ENCODE measurements at regions not wholly inside any gene's neighbourhood (a gene's known extent, or its start where the extent isn't known, plus 50 kb on each side); places are given as distances from the start of the nearest gene placed in this dataset.

- no peak overlapping the region for H3K9ac ChIP-seq (ENCODE audit: insufficient read depth, low read length)
- no peak overlapping the region for H2AFZ ChIP-seq (ENCODE audit: low read length)
- no peak for TF ChIP-seq EZH2 (IDR thresholded peaks at IDR 0.05; ENCODE audit: low read length, missing control alignments)
- TF ChIP-seq, protein P1, sequence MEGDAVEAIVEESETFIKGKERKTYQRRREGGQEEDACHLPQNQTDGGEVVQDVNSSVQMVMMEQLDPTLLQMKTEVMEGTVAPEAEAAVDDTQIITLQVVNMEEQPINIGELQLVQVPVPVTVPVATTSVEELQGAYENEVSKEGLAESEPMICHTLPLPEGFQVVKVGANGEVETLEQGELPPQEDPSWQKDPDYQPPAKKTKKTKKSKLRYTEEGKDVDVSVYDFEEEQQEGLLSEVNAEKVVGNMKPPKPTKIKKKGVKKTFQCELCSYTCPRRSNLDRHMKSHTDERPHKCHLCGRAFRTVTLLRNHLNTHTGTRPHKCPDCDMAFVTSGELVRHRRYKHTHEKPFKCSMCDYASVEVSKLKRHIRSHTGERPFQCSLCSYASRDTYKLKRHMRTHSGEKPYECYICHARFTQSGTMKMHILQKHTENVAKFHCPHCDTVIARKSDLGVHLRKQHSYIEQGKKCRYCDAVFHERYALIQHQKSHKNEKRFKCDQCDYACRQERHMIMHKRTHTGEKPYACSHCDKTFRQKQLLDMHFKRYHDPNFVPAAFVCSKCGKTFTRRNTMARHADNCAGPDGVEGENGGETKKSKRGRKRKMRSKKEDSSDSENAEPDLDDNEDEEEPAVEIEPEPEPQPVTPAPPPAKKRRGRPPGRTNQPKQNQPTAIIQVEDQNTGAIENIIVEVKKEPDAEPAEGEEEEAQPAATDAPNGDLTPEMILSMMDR (conservative IDR thresholded peaks at IDR 0.05 in 1 of 2, IDR thresholded peaks at IDR 0.05 in 1 of 2; ENCODE audit: low read depth in 1 of 2, low read length in 2 of 2), result no peak
- H3K4me1 ChIP-seq (ENCODE audit: control insufficient read depth, extremely low read depth, insufficient read depth, low read length), result no peaks in the 10 kb centered on the region
- H3K79me2 ChIP-seq (ENCODE audit: control insufficient read depth, insufficient read depth, low read length), result no peaks in the 10 kb centered on the region
- H3K27ac ChIP-seq (ENCODE audit: insufficient read depth, low read length), result no peak overlapping the region
- H3K9me3 ChIP-seq (ENCODE audit: control insufficient read depth, insufficient read depth, low read depth, low read length), result no peaks in the 10 kb centered on the region
- DNase-seq (ENCODE audit: low read depth in 2 of 2), result no peak
- H3K36me3 ChIP-seq (ENCODE audit: control insufficient read depth, insufficient read depth, low read length), result no peaks in the 10 kb centered on the region
- no peak overlapping the region for H3K4me2 ChIP-seq (ENCODE audit: extremely low read depth, insufficient read depth, low read length)
- no peak overlapping the region for H3K4me3 ChIP-seq (replicated peaks in 1 of 4; ENCODE audit: control extremely low read depth in 1 of 4, insufficient read depth in 1 of 4, low read depth in 3 of 4, low read length in 4 of 4)
- H4K20me1 ChIP-seq (ENCODE audit: control insufficient read depth, extremely low read depth, insufficient read depth, low read length), result no peaks in the 10 kb centered on the region
- H3K27me3 ChIP-seq (ENCODE audit: control insufficient read depth, insufficient read depth, low read length), result no peaks in the 10 kb centered on the region
These were observed 500.1 kb downstream of the TRAM1L1 start for GRCh38 chr4:116585246-116585645.

- TF ChIP-seq, protein P1 (conservative IDR thresholded peaks at IDR 0.05 in 1 of 2, IDR thresholded peaks at IDR 0.05 in 1 of 2; ENCODE audit: low read depth in 1 of 2, low read length in 2 of 2), result no peak
- no peak for TF ChIP-seq EZH2 (IDR thresholded peaks at IDR 0.05; ENCODE audit: low read length, missing control alignments)
- no peak overlapping the region for H2AFZ ChIP-seq (ENCODE audit: low read length)
- no peak overlapping the region for H3K4me2 ChIP-seq (ENCODE audit: extremely low read depth, insufficient read depth, low read length)
- H4K20me1 ChIP-seq (ENCODE audit: control insufficient read depth, extremely low read depth, insufficient read depth, low read length), result no peaks in the 10 kb centered on the region
- H3K27ac ChIP-seq (ENCODE audit: insufficient read depth, low read length), result no peak overlapping the region
- no peaks in the 10 kb centered on the region for H3K79me2 ChIP-seq (ENCODE audit: control insufficient read depth, insufficient read depth, low read length)
- no peak overlapping the region for H3K4me3 ChIP-seq (replicated peaks in 1 of 4; ENCODE audit: control extremely low read depth in 1 of 4, insufficient read depth in 1 of 4, low read depth in 3 of 4, low read length in 4 of 4)
- H3K9ac ChIP-seq (ENCODE audit: insufficient read depth, low read length), result no peak overlapping the region
- no peaks in the 10 kb centered on the region for H3K36me3 ChIP-seq (ENCODE audit: control insufficient read depth, insufficient read depth, low read length)
- DNase-seq (ENCODE audit: low read depth in 2 of 2), result no peak
- no peaks in the 10 kb centered on the region for H3K27me3 ChIP-seq (ENCODE audit: control insufficient read depth, insufficient read depth, low read length)
- H3K9me3 ChIP-seq (ENCODE audit: control insufficient read depth, insufficient read depth, low read depth, low read length), result no peaks in the 10 kb centered on the region
- no peaks in the 10 kb centered on the region for H3K4me1 ChIP-seq (ENCODE audit: control insufficient read depth, extremely low read depth, insufficient read depth, low read length)
These were observed 508.1 kb downstream of the TRAM1L1 start for GRCh38 chr4:116577321-116577720.

DNA sequence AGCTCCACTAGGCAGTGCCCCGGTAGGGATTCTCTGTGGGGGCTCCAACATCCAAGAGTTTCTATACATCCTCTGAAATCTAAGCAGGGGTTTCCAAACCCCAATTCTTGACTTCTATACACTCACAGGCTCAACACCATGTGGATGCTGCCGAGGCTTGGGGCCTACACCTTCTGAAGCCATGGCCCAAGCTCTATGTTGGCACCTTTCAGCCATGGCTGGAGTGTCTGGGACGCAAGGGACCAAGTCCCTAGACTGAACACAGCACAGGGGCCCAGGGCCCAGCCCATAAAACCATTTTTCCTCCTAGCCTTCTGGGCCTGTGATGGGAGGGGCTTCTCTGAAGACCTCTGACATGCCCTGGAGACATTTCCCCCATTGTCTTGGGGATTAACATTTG, 511.8 kb downstream of the TRAM1L1 start:
- Histone ChIP-seq H3K36me3 (ENCODE audit: control insufficient read depth, insufficient read depth, low read length) (no peaks in the 10 kb centered on the region), H3K9me3 (ENCODE audit: control insufficient read depth, insufficient read depth, low read depth, low read length) (no peaks in the 10 kb centered on the region), H2AFZ (ENCODE audit: low read length) (no peak overlapping the region), H3K9ac (ENCODE audit: insufficient read depth, low read length) (no peak overlapping the region), H3K4me2 (ENCODE audit: extremely low read depth, insufficient read depth, low read length) (no peak overlapping the region), H3K27me3 (ENCODE audit: control insufficient read depth, insufficient read depth, low read length) (no peaks in the 10 kb centered on the region), H3K79me2 (ENCODE audit: control insufficient read depth, insufficient read depth, low read length) (no peaks in the 10 kb centered on the region), H3K4me1 (ENCODE audit: control insufficient read depth, extremely low read depth, insufficient read depth, low read length) (no peaks in the 10 kb centered on the region), H4K20me1 (ENCODE audit: control insufficient read depth, extremely low read depth, insufficient read depth, low read length) (no peaks in the 10 kb centered on the region), H3K4me3 (replicated peaks in 1 of 4; ENCODE audit: control extremely low read depth in 1 of 4, insufficient read depth in 1 of 4, low read depth in 3 of 4, low read length in 4 of 4) (no peak overlapping the region), H3K27ac (ENCODE audit: insufficient read depth, low read length) (no peak overlapping the region)
- DNase-seq (ENCODE audit: low read depth in 2 of 2), result no peak
- no peak for TF ChIP-seq EZH2 (IDR thresholded peaks at IDR 0.05; ENCODE audit: low read length, missing control alignments)
- TF ChIP-seq, protein P1 (conservative IDR thresholded peaks at IDR 0.05 in 1 of 2, IDR thresholded peaks at IDR 0.05 in 1 of 2; ENCODE audit: low read depth in 1 of 2, low read length in 2 of 2), result no peak
